Fibroblast of lung (primary cell): ENCODE measurements at regions not wholly inside any gene's neighbourhood (a gene's known extent, or its start where the extent isn't known, plus 50 kb on each side); places are given as distances from the start of the nearest gene placed in this dataset.

ENCODE experiments used
- DNase-seq, 2 donors: peaks; one replicate each; pipeline versions ENCODE4 v3.0.0 to v3.0.0-alpha.2; 2010; ENCODE audit warnings: low read depth in 2 of 2
- H2AFZ ChIP-seq: 2 replicates; pipeline ENCODE4 v1.5.1; 2012; ENCODE audit warnings: low read length, control low read depth, inconsistent platforms
- H3K27ac ChIP-seq: 2 replicates; pipeline ENCODE4 v1.5.1; 2011; ENCODE audit warnings: low read length, control low read depth; ENCODE audit not compliant: insufficient read depth
- H3K27me3 ChIP-seq: 2 replicates; pipeline ENCODE4 v1.5.1; 2011; ENCODE audit warnings: mild to moderate bottlenecking, low read length; ENCODE audit not compliant: control insufficient read depth, insufficient read depth
- H3K36me3 ChIP-seq: 2 replicates; pipeline ENCODE4 v1.5.1; 2011; ENCODE audit warnings: low read length; ENCODE audit not compliant: control insufficient read depth, insufficient read depth
- H3K4me1 ChIP-seq: 2 replicates; pipeline ENCODE4 v1.5.1; 2011; ENCODE audit warnings: low read length; ENCODE audit not compliant: control insufficient read depth, insufficient read depth; ENCODE audit errors: extremely low read depth
- H3K4me2 ChIP-seq: 2 replicates; pipeline ENCODE4 v1.5.1; 2011; ENCODE audit warnings: low read length, control low read depth; ENCODE audit not compliant: insufficient read depth; ENCODE audit errors: extremely low read depth
- H3K4me3 ChIP-seq, 4 experiments: fragments of 200-600 bp in 1 of 4; sonication (generic) in 1 of 4; replicated peaks in 1 of 4; 2 replicates each; pipeline ENCODE4 v1.5.1; 2011 to 2016; ENCODE audit warnings: low read length in 4 of 4, low read depth in 3 of 4, mild to moderate bottlenecking in 3 of 4, control low read depth in 2 of 4, inconsistent platforms in 1 of 4, mixed read lengths in 1 of 4; ENCODE audit not compliant: insufficient read depth in 1 of 4; ENCODE audit errors: control extremely low read depth in 1 of 4
- H3K79me2 ChIP-seq: 2 replicates; pipeline ENCODE4 v1.5.1; 2012; ENCODE audit warnings: mild to moderate bottlenecking, low read length, inconsistent platforms; ENCODE audit not compliant: control insufficient read depth, insufficient read depth
- H3K9ac ChIP-seq: 2 replicates; pipeline ENCODE4 v1.5.1; 2011; ENCODE audit warnings: mild to moderate bottlenecking, low read length, control low read depth; ENCODE audit not compliant: insufficient read depth
- H3K9me3 ChIP-seq: 2 replicates; pipeline ENCODE4 v1.5.1; 2012; ENCODE audit warnings: low read depth, low read length; ENCODE audit not compliant: control insufficient read depth, insufficient read depth
- H4K20me1 ChIP-seq: 2 replicates; pipeline ENCODE4 v1.5.1; 2011; ENCODE audit warnings: low read length; ENCODE audit not compliant: control insufficient read depth, insufficient read depth; ENCODE audit errors: extremely low read depth
- EZH2 ChIP-seq: IDR thresholded peaks from 2 replicates; pipeline ENCODE4 v1.5.1; 2012; ENCODE audit warnings: low read length, control low read depth, mild to moderate bottlenecking; ENCODE audit errors: missing control alignments
- TF ChIP-seq, protein P1 (sequence below), 2 donors: IDR thresholded peaks in 1 of 2; conservative IDR thresholded peaks in 1 of 2; 1 replicate in 1 of 2; 2 replicates in 1 of 2; pipeline ENCODE4 v1.5.1; 2011 to 2012; ENCODE audit warnings: low read length in 2 of 2, control low read depth in 1 of 2, inconsistent platforms in 1 of 2, low read depth in 1 of 2, mild to moderate bottlenecking in 1 of 2

DNA sequence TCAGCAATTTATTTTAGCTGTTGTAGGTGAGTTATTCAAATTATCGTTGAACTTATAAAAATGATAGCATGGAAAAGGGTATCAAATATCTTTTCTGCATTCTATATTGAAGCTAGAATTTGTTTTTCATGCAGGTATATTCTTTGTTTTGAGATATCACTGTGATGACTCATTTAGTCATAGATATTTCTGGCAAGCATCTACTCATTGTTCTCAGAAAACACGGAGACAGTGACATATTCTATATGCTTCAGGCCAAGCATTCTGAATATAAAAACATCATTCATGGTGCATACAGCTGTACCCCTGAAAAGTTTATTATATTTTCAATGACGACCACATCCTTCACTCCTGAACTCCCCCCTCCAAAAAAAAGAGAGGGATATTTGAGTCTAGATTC lies 150.3 kb upstream of the GRIA1 start:
- no peaks in the 10 kb centered on the region for H4K20me1 ChIP-seq
- no peaks in the 10 kb centered on the region for H3K79me2 ChIP-seq
- TF ChIP-seq EZH2: no peak
- TF ChIP-seq, protein P1, sequence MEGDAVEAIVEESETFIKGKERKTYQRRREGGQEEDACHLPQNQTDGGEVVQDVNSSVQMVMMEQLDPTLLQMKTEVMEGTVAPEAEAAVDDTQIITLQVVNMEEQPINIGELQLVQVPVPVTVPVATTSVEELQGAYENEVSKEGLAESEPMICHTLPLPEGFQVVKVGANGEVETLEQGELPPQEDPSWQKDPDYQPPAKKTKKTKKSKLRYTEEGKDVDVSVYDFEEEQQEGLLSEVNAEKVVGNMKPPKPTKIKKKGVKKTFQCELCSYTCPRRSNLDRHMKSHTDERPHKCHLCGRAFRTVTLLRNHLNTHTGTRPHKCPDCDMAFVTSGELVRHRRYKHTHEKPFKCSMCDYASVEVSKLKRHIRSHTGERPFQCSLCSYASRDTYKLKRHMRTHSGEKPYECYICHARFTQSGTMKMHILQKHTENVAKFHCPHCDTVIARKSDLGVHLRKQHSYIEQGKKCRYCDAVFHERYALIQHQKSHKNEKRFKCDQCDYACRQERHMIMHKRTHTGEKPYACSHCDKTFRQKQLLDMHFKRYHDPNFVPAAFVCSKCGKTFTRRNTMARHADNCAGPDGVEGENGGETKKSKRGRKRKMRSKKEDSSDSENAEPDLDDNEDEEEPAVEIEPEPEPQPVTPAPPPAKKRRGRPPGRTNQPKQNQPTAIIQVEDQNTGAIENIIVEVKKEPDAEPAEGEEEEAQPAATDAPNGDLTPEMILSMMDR (conservative IDR thresholded peaks at IDR 0.05 in 1 of 2, IDR thresholded peaks at IDR 0.05 in 1 of 2; ENCODE audit: low read depth in 1 of 2, low read length in 2 of 2): no peak
- DNase-seq: no peak
- H3K27me3 ChIP-seq: no peaks in the 10 kb centered on the region
- no peaks in the 10 kb centered on the region for H3K9me3 ChIP-seq
- H3K4me3 ChIP-seq: no peak overlapping the region
- H3K36me3 ChIP-seq: no peaks in the 10 kb centered on the region
- H3K4me2 ChIP-seq: no peak overlapping the region
- no peak overlapping the region for H3K9ac ChIP-seq
- no peak overlapping the region for H2AFZ ChIP-seq
- H3K27ac ChIP-seq: no peak overlapping the region
- no peaks in the 10 kb centered on the region for H3K4me1 ChIP-seq

GRCh38 chr5:153340738-153341137 lies 149.7 kb upstream of the GRIA1 start:
- no peak overlapping the region for H3K4me2 ChIP-seq
- H3K27ac ChIP-seq: no peak overlapping the region
- no peak overlapping the region for H3K9ac ChIP-seq
- H2AFZ ChIP-seq: no peak overlapping the region
- no peaks in the 10 kb centered on the region for H3K79me2 ChIP-seq
- no peaks in the 10 kb centered on the region for H3K4me1 ChIP-seq
- DNase-seq: no peak
- no peaks in the 10 kb centered on the region for H3K36me3 ChIP-seq
- no peaks in the 10 kb centered on the region for H4K20me1 ChIP-seq
- TF ChIP-seq EZH2: no peak
- TF ChIP-seq, protein P1 (conservative IDR thresholded peaks at IDR 0.05 in 1 of 2, IDR thresholded peaks at IDR 0.05 in 1 of 2; ENCODE audit: low read depth in 1 of 2, low read length in 2 of 2): no peak
- H3K27me3 ChIP-seq: no peaks in the 10 kb centered on the region
- H3K4me3 ChIP-seq: no peak overlapping the region
- no peaks in the 10 kb centered on the region for H3K9me3 ChIP-seq

DNA sequence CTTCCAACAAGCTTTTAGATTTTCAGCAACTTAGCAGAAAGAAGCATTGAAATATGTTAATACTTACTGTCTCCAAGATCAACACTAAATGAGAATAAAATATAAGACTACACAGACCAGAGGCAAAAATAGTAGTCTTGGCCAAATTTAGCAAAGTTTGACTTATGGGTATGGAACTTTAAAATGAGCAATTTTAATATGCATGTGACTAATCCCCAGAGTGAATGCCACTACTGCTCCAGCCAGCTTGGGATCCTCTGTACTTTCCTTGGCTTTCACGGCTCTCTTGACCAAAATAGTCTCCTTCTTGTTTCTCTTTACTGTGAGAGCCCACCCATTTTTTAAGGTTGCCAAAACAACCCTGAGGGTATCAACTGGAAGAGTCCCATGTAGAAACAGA lies 148.0 kb upstream of the GRIA1 start:
- Histone ChIP-seq H3K4me2 (no peak overlapping the region), H3K9ac (no peak overlapping the region), H3K4me3 (no peak overlapping the region), H4K20me1 (no peaks in the 10 kb centered on the region), H3K9me3 (no peaks in the 10 kb centered on the region), H2AFZ (no peak overlapping the region), H3K27ac (no peak overlapping the region), H3K79me2 (no peaks in the 10 kb centered on the region), H3K27me3 (no peaks in the 10 kb centered on the region), H3K4me1 (no peaks in the 10 kb centered on the region), H3K36me3 (no peaks in the 10 kb centered on the region)
- TF ChIP-seq EZH2: no peak
- no peak for DNase-seq
